ENCODE measurements at regions not wholly inside any gene's neighbourhood (a gene's known extent, or its start where the extent isn't known, plus 50 kb on each side); places are given as distances from the start of the nearest gene placed in this dataset.

GRCh38 chr5:169423580-169424278 lies 122.8 kb upstream of the SLIT3 start:
- H3K36me3 Mint-ChIP-seq (ENCODE audit: insufficient read depth, unreplicated experiment): peaks cover 6% of the 10 kb centered on the region
- no peak overlapping the region for H3K27ac Mint-ChIP-seq (ENCODE audit: unreplicated experiment)
- Histone ChIP-seq H3K36me3 (ENCODE audit: control insufficient read depth, insufficient read depth, low read length) (no peaks in the 10 kb centered on the region), H3K4me3 (ENCODE audit: low read depth, low read length) (no peak overlapping the region), H3K9me3 (no peaks in the 10 kb centered on the region), H3K27me3 (replicated peaks; ENCODE audit: control insufficient read depth, insufficient read depth, low read length) (no peaks in the 10 kb centered on the region), H3K4me1 (peaks cover 32% of the 10 kb centered on the region)
- no peak overlapping the region for H3K4me3 Mint-ChIP-seq (ENCODE audit: unreplicated experiment)
- ChIA-PET POLR2A (no interaction called here), CTCF (interaction anchor here (1.0 kb wide), 1 partner anchor 16 kb away, joined by 3 read pairs; no protein-coding TSS in a partner anchor)
- no peaks in the 10 kb centered on the region for H3K27me3 Mint-ChIP-seq (ENCODE audit: insufficient read depth, unreplicated experiment)
- peaks cover 7% of the 10 kb centered on the region for H3K4me1 Mint-ChIP-seq (ENCODE audit: low read depth, unreplicated experiment)
- no TSS peak for BruUV-seq (replicated peaks)
- no peak for TF ChIP-seq CTCF (IDR thresholded peaks at IDR 0.05; ENCODE audit: insufficient read depth in 1 of 2, low read depth in 1 of 2, low read length in 1 of 2, severe bottlenecking in 1 of 2, unreplicated experiment in 1 of 2)
- DNase-seq: no peak
- intact Hi-C loops (cut with micrococcal nuclease; ENCODE audit: unreplicated experiment): no loop called here
- peaks cover under 1% of the 10 kb centered on the region for H3K9me3 Mint-ChIP-seq (ENCODE audit: unreplicated experiment)

GRCh38 chr5:169422087-169422486 lies 121.1 kb upstream of the SLIT3 start:
- CTCF ChIA-PET: interaction anchor here (0.7 kb wide), 1 partner anchor 434 kb away, joined by 3 read pairs; no protein-coding TSS in a partner anchor
- Mint-ChIP-seq H3K27me3 (ENCODE audit: insufficient read depth, unreplicated experiment) (no peaks in the 10 kb centered on the region), H3K4me3 (ENCODE audit: unreplicated experiment) (no peak overlapping the region), H3K27ac (ENCODE audit: unreplicated experiment) (no peak overlapping the region), H3K4me1 (ENCODE audit: low read depth, unreplicated experiment) (peaks cover 7% of the 10 kb centered on the region), H3K9me3 (ENCODE audit: unreplicated experiment) (no peaks in the 10 kb centered on the region), H3K36me3 (ENCODE audit: insufficient read depth, unreplicated experiment) (no peaks in the 10 kb centered on the region)
- H3K9me3 ChIP-seq: no peaks in the 10 kb centered on the region
- no peaks in the 10 kb centered on the region for H3K36me3 ChIP-seq (ENCODE audit: control insufficient read depth, insufficient read depth, low read length)
- BruUV-seq (replicated peaks): no TSS peak
- no peak for TF ChIP-seq CTCF (IDR thresholded peaks at IDR 0.05; ENCODE audit: insufficient read depth in 1 of 2, low read depth in 1 of 2, low read length in 1 of 2, severe bottlenecking in 1 of 2, unreplicated experiment in 1 of 2)
- H3K27me3 ChIP-seq (replicated peaks; ENCODE audit: control insufficient read depth, insufficient read depth, low read length): no peaks in the 10 kb centered on the region
- POLR2A ChIA-PET: no interaction called here
- intact Hi-C loops (cut with micrococcal nuclease; ENCODE audit: unreplicated experiment): no loop called here
- H3K4me1 ChIP-seq: peaks cover 17% of the 10 kb centered on the region
- DNase-seq: no peak
- H3K4me3 ChIP-seq (ENCODE audit: low read depth, low read length): no peak overlapping the region

- Histone ChIP-seq H3K36me3 (ENCODE audit: control insufficient read depth, insufficient read depth, low read length) (no peaks in the 10 kb centered on the region), H3K9me3 (no peaks in the 10 kb centered on the region), H3K27me3 (replicated peaks; ENCODE audit: control insufficient read depth, insufficient read depth, low read length) (no peaks in the 10 kb centered on the region), H3K4me1 (peaks cover 13% of the 10 kb centered on the region), H3K4me3 (ENCODE audit: low read depth, low read length) (no peak overlapping the region)
- Mint-ChIP-seq H3K27ac (ENCODE audit: unreplicated experiment) (no peak overlapping the region), H3K27me3 (ENCODE audit: insufficient read depth, unreplicated experiment) (no peaks in the 10 kb centered on the region), H3K36me3 (ENCODE audit: insufficient read depth, unreplicated experiment) (no peaks in the 10 kb centered on the region), H3K9me3 (ENCODE audit: unreplicated experiment) (no peaks in the 10 kb centered on the region), H3K4me3 (ENCODE audit: unreplicated experiment) (no peak overlapping the region), H3K4me1 (ENCODE audit: low read depth, unreplicated experiment) (peaks cover 6% of the 10 kb centered on the region)
- BruUV-seq (replicated peaks): no TSS peak
- intact Hi-C loops (cut with micrococcal nuclease; ENCODE audit: unreplicated experiment): no loop called here
- ChIA-PET POLR2A (no interaction called here), CTCF (no interaction called here)
- no peak for DNase-seq
- TF ChIP-seq CTCF (IDR thresholded peaks at IDR 0.05; ENCODE audit: insufficient read depth in 1 of 2, low read depth in 1 of 2, low read length in 1 of 2, severe bottlenecking in 1 of 2, unreplicated experiment in 1 of 2): no peak
Measured at GRCh38 chr5:169421677-169422076, 120.7 kb upstream of the SLIT3 start.

All from Caco-2 (cell line).